Brain microvascular endothelial cell (primary cell): ENCODE measurements at regions not wholly inside any gene's neighbourhood (a gene's known extent, or its start where the extent isn't known, plus 50 kb on each side); places are given as distances from the start of the nearest gene placed in this dataset.

ENCODE experiments used
- DNase-seq: peaks from one replicate; pipeline ENCODE4 v3.0.0-alpha.2; 2020
- H3K27ac ChIP-seq: fragments of 250-450 bp; sonication (Bioruptor Pico); 2 replicates; pipeline ENCODE4 v1.5.1; 2020; ENCODE audit warnings: mild to moderate bottlenecking, moderate library complexity
- H3K27me3 ChIP-seq: fragments of 250-450 bp; sonication (Bioruptor Pico); replicated peaks from 2 replicates; pipeline ENCODE4 v1.5.1; 2020; ENCODE audit warnings: mild to moderate bottlenecking
- H3K36me3 ChIP-seq: fragments of 250-450 bp; sonication (Bioruptor Pico); replicated peaks from 2 replicates; pipeline ENCODE4 v1.5.1; 2020; ENCODE audit warnings: mild to moderate bottlenecking
- H3K4me3 ChIP-seq: 2 replicates; pipeline ENCODE4 v1.5.1; 2011; ENCODE audit warnings: low read depth, mild to moderate bottlenecking, control low read depth, low read length, moderate library complexity
- CTCF ChIP-seq: IDR thresholded peaks from 2 replicates; pipeline ENCODE4 v1.5.1; 2011; ENCODE audit warnings: low read depth, mild to moderate bottlenecking, moderate library complexity, low read length, control low read depth, inconsistent platforms; ENCODE audit errors: missing control alignments
- in situ Hi-C: cut with HindIII; loops from 2 replicates; pipeline ENCODE4 v1.10.0; 2017; ENCODE audit warnings: low sequenced_read_pairs, low pct_ligation_motif_present

- DNase-seq: no peak
- TF ChIP-seq CTCF: no peak
- Histone ChIP-seq H3K27me3 (no peaks in the 10 kb centered on the region), H3K36me3 (no peaks in the 10 kb centered on the region), H3K27ac (no peak overlapping the region), H3K4me3 (no peak overlapping the region)
- in situ Hi-C loops: no loop called here
These were observed 560.0 kb downstream of the SNAPC1 start for GRCh38 chr14:62322216-62322615.

- DNase-seq: no peak
- Histone ChIP-seq H3K27ac (no peak overlapping the region), H3K27me3 (no peaks in the 10 kb centered on the region), H3K4me3 (no peak overlapping the region), H3K36me3 (no peaks in the 10 kb centered on the region)
- no peak for TF ChIP-seq CTCF
- in situ Hi-C loops: no loop called here
These were observed 567.2 kb downstream of the SNAPC1 start for GRCh38 chr14:62329427-62329826.

GRCh38 chr14:62347562-62348011, 585.4 kb downstream of the SNAPC1 start:
- no peak for DNase-seq
- H3K27ac ChIP-seq: no peak overlapping the region
- in situ Hi-C loops: no loop called here
- TF ChIP-seq CTCF: no peak
- no peak overlapping the region for H3K4me3 ChIP-seq
- H3K27me3 ChIP-seq: no peaks in the 10 kb centered on the region
- no peaks in the 10 kb centered on the region for H3K36me3 ChIP-seq

DNA sequence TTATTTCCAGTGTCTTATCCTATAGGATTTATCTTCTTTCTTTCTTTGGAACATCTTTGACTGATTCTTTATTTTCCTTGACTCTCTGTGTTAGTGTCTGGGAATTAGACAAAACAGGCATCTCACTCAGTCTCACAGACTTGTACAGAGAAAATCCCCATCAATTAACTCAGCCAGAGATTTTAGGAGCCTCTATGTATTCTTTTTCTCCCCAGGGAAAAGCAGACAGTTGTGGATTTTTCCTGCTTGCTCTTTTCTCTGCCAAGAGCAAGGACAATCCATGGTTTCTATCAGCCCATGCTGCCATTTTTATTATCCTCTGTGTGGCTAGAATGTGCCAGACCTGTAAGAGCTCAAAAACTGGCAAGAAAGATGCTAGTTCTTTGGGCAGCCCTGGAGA, 595.1 kb downstream of the SNAPC1 start:
- H3K36me3 ChIP-seq: no peaks in the 10 kb centered on the region
- H3K27me3 ChIP-seq: no peaks in the 10 kb centered on the region
- TF ChIP-seq CTCF: no peak
- no peak overlapping the region for H3K27ac ChIP-seq
- DNase-seq: no peak
- in situ Hi-C loops: no loop called here
- no peak overlapping the region for H3K4me3 ChIP-seq

- no peak for DNase-seq
These were observed 601.9 kb downstream of the SNAPC1 start for GRCh38 chr14:62364161-62364560.

More at GRCh38 chr14:62364161-62364560, 601.9 kb downstream of the SNAPC1 start:
- H3K4me3 ChIP-seq: no peak overlapping the region
- H3K36me3 ChIP-seq: no peaks in the 10 kb centered on the region
- H3K27ac ChIP-seq: no peak overlapping the region
- in situ Hi-C loops: no loop called here
- H3K27me3 ChIP-seq: no peaks in the 10 kb centered on the region
- TF ChIP-seq CTCF: no peak
